GM12891 (cell line): ENCODE measurements at regions not wholly inside any gene's neighbourhood (a gene's known extent, or its start where the extent isn't known, plus 50 kb on each side); places are given as distances from the start of the nearest gene placed in this dataset.

ENCODE experiments used
- PAX5 ChIP-seq: IDR thresholded peaks from 2 replicates; pipeline ENCODE4 v1.6.1; 2011; ENCODE audit warnings: low read length, moderate library complexity, mild to moderate bottlenecking; ENCODE audit not compliant: insufficient read depth, severe bottlenecking
- POLR2A ChIP-seq: IDR thresholded peaks from 2 replicates; pipeline ENCODE4 v1.6.1; 2011; ENCODE audit warnings: low read depth, low read length, control low read depth
- POLR2AphosphoS5 ChIP-seq: IDR thresholded peaks from 2 replicates; pipeline ENCODE4 v1.6.1; 2011; ENCODE audit warnings: low read depth, low read length, control low read depth
- POU2F2 ChIP-seq: IDR thresholded peaks from 2 replicates; pipeline ENCODE4 v1.6.1; 2011; ENCODE audit warnings: low read depth, mild to moderate bottlenecking, control low read depth, low read length, moderate library complexity
- TAF1 ChIP-seq: IDR thresholded peaks from 2 replicates; pipeline ENCODE4 v1.6.1; 2011; ENCODE audit warnings: low read depth, low read length, control low read depth

GRCh38 chrY:13017493-13017892, 112.8 kb downstream of the DDX3Y start:
- TF ChIP-seq POLR2AphosphoS5 (no peak), POLR2A (no peak), PAX5 (no peak), TAF1 (no peak), POU2F2 (no peak)
